ENCODE measurements at regions not wholly inside any gene's neighbourhood (a gene's known extent, or its start where the extent isn't known, plus 50 kb on each side); places are given as distances from the start of the nearest gene placed in this dataset.
"Not testable (repeated sequence)": the region's sequence is repeated elsewhere in the genome, so short reads cannot be mapped to it uniquely, and the experiment has no call there.

DNA sequence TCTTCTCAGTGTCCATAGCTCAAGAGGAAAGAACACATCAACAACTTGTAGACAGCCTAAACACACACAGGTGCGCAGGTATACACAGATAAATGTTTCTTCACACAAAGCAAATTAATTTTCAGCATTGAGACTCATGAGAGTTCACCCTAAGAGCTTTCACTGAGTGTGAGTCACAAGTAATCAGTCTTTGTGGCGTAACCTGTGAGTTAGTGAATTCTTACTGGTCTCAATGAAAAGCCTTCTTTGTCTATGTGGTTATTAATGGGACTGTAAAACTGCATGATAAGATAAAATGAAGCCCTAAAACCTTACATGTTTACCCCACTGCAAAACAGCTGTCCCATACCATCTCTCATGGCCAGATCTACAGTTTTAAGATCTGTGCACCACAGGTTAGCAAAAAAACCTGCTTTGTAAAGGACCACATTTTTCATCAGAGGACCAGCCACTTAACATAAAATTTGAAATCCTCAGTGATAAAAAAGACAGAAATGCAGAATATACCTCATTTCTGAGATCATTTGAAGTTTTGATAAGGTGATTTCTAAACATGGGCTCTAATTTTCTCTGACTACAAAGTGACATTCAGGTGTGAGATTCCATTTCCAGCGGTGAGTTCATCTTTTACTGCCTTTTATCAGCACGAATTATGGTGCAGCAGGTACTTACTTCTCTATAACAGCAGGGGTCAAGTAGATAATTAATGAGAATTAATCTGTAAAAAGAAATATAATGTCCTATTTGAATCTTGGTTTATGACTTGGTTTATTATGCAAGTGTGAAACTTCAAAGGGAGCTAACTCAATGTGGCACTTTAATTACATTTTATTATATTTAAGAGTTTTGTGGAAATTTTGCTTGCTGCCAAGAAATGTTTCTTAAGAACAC, 335.7 kb upstream of the PIK3R1 start:
- TF ChIP-seq Cebpa-rat (IDR thresholded peaks at IDR 0.05) = no peak
- Histone ChIP-seq H3K36me3 (no peaks in the 10 kb centered on the region), H3K4me2 (no peak overlapping the region)

DNA sequence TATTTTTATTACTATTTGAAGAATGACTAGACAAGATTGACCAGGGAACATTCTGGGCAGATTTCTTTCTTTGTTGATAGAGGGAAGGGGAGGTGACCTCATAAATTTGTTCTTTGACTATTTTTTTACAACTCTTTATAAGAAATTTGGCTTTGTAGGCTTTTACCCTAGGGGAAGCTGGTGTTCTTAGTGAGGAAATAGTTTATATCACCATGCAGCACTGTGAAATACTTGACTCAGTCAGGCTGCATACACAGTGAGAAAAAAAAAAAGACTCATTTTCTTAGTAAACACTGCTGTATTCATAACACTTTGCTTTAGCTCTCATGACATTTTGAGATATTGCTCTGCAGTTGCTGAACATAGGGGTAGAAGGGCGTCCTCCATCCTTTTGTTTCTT, 336.6 kb upstream of the PIK3R1 start:
- Histone ChIP-seq H3K9me3 (no peaks in the 10 kb centered on the region), H3K27ac (no peak overlapping the region), H3K9ac (no peak overlapping the region), H3K27me3 (no peaks in the 10 kb centered on the region), H4K20me1 (no peaks in the 10 kb centered on the region), H3K4me2 (no peak overlapping the region), H3K36me3 (no peaks in the 10 kb centered on the region), H3K4me1 (no peaks in the 10 kb centered on the region), H3K4me3 (no peak overlapping the region)
- TF ChIP-seq Cebpa-rat (IDR thresholded peaks at IDR 0.05) = no peak

More for the DNA sequence above, 335.7 kb upstream of the PIK3R1 start:
- Histone ChIP-seq H3K4me1 (no peaks in the 10 kb centered on the region), H3K27ac (no peak overlapping the region), H3K4me3 (no peak overlapping the region), H3K9me3 (no peaks in the 10 kb centered on the region), H3K9ac (no peak overlapping the region), H4K20me1 (no peaks in the 10 kb centered on the region), H3K27me3 (no peaks in the 10 kb centered on the region)

DNA sequence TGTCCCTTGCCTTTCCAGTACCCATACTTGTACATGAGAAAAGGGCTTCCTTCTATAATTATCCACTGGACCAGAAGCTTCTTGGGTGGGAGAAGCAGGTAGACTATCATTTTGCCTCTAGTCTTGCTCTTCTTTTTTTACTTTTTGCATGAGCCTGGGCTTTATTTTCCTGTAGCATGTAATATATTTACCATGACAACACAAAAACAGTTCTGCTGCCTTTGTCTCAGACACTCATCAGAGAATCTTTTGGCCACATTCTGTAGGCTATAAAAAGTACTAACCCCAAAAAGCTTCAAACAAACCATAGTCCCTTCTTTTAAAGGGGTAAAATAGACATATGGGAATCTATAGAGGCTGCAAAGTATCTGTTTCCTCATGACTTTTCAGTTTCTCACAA, 339.2 kb upstream of the PIK3R1 start:
- H3K4me3 ChIP-seq = no peak overlapping the region
- no peak overlapping the region for H3K9ac ChIP-seq
- no peak for TF ChIP-seq Cebpa-rat (IDR thresholded peaks at IDR 0.05)
- H3K27ac ChIP-seq = no peak overlapping the region
- H4K20me1 ChIP-seq = no peaks in the 10 kb centered on the region
- no peaks in the 10 kb centered on the region for H3K36me3 ChIP-seq
- no peaks in the 10 kb centered on the region for H3K9me3 ChIP-seq
- no peak overlapping the region for H3K4me2 ChIP-seq
- H3K27me3 ChIP-seq = no peaks in the 10 kb centered on the region
- no peaks in the 10 kb centered on the region for H3K4me1 ChIP-seq

DNA sequence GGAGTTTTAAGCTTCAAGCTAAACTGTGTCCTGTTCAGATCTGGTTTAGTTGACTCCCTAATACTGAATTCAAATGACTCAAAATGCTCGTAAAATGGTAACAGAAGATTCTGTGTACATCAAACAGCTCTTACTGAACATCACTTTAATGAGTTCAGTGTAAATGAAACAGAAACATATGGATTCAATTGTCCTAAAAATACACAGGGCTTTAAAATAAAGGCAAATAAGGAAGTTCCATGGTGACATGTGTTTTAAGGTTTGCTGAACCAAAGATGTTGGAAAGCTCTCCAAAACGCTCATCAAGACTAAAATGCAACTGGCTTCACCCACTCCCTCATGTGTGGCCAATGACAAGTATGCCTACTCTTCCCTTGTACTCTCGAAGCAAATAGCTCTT, 340.0 kb upstream of the PIK3R1 start:
- no peak overlapping the region for H3K27ac ChIP-seq
- no peak overlapping the region for H3K4me2 ChIP-seq
- no peak overlapping the region for H3K9ac ChIP-seq

DNA sequence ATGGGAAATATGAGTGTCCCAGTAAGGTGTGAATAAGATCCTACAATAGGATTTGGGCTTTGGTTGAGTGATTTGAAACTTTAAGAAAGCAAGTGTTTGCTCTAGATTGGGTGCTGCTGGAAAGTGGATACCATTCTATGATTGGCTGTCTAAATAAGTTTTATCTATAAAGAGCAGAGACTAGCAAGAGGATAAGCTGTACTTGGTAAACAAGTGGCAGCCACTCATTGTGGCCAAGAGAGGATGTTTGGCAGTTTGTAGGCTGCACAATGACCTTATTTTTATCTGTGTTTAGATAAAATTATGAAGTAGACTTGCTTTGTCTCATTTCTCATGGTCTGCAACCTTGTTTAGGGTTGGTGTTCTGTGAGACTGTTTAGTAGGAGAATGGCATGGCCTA, 341.6 kb upstream of the PIK3R1 start:
- Histone ChIP-seq H3K27ac (no peak overlapping the region), H3K36me3 (no peaks in the 10 kb centered on the region), H3K27me3 (no peaks in the 10 kb centered on the region), H4K20me1 (no peaks in the 10 kb centered on the region), H3K4me3 (no peak overlapping the region), H3K4me1 (no peaks in the 10 kb centered on the region), H3K9ac (no peak overlapping the region), H3K9me3 (no peaks in the 10 kb centered on the region), H3K4me2 (no peak overlapping the region)
- TF ChIP-seq Cebpa-rat (IDR thresholded peaks at IDR 0.05) = no peak

More for the DNA sequence above, 340.0 kb upstream of the PIK3R1 start:
- no peak for TF ChIP-seq Cebpa-rat (IDR thresholded peaks at IDR 0.05)
- no peaks in the 10 kb centered on the region for H3K4me1 ChIP-seq
- no peaks in the 10 kb centered on the region for H3K36me3 ChIP-seq
- no peaks in the 10 kb centered on the region for H4K20me1 ChIP-seq
- no peaks in the 10 kb centered on the region for H3K27me3 ChIP-seq
- no peak overlapping the region for H3K4me3 ChIP-seq
- H3K9me3 ChIP-seq = no peaks in the 10 kb centered on the region

DNA sequence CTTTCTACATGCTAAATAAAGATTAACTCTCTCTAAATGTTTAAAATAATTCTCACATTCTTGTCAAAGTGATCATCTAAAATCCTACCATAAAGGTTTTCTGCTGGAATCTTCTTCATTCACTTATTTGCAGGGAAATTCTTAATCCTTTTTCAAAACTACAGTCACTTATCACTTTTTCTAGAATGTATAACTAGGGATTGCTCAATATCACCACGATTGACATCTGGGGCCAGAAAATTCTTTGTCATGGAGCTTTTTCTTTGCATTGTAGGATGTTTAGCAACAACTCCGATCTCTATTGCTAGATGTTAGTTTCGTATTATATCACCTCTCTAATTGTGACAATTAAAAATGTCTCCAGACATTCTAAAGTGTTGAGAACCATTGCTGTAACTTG, 344.9 kb upstream of the PIK3R1 start:
- no peak overlapping the region for H3K27ac ChIP-seq
- no peaks in the 10 kb centered on the region for H4K20me1 ChIP-seq
- H3K27me3 ChIP-seq = no peaks in the 10 kb centered on the region
- H3K36me3 ChIP-seq = no peaks in the 10 kb centered on the region
- no peak overlapping the region for H3K4me3 ChIP-seq
- no peak overlapping the region for H3K4me2 ChIP-seq
- no peak overlapping the region for H3K9ac ChIP-seq
- H3K9me3 ChIP-seq = no peaks in the 10 kb centered on the region
- H3K4me1 ChIP-seq = no peaks in the 10 kb centered on the region
- TF ChIP-seq Cebpa-rat (IDR thresholded peaks at IDR 0.05) = no peak

DNA sequence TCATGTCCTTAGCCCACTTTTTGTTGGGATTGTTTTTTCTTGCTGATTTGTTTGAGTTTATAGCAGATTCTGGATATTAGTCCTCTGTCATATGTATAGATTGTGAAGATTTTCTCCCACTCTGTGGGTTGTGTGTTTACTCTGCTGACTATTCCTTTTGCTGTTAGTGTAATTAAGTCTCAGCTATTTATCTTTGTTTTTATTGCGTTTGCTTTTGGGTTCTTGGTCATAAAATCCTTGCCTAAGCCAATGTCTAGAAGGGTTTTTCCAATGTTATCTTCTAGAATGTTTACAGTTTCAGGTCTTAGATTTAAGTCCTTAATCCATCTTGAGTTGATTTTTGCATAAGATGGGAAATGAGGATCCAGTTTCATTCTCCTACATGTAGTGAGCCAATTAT, 351.2 kb upstream of the PIK3R1 start:
- H3K9ac ChIP-seq, H4K20me1 ChIP-seq, H3K4me3 ChIP-seq, H3K9me3 ChIP-seq, H3K4me2 ChIP-seq, H3K27ac ChIP-seq, H3K4me1 ChIP-seq, H3K27me3 ChIP-seq, H3K36me3 ChIP-seq: not testable (repeated sequence)

DNA sequence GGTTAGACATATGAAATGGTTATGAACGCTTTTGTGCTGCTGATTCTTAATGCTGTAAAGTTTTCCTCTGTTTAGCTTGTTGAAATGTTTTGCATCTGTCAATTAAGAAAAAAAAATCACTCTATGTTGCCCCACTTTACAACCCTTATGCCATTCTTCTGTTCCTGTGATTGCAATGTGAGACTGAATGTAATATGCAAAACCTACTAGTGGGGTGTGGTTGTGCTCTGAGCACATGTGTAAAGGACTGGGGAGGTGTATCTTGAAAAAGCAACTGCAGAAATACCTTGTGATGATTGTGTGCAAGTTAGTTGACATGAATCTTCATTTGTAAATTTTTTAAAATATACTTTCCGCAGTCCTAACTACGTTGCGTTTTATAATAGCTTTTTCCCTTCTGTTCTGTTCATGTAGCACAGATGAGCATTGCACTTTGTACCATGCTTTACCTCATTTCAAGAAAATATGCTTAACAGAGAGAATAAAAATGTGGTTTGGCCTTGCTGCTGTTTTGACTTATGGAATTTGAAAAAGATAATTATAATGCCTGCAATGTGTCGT, 357.0 kb upstream of the PIK3R1 start:
- Histone ChIP-seq H3K27me3 (no peaks in the 10 kb centered on the region), H3K9ac (no peak overlapping the region), H3K4me1 (no peaks in the 10 kb centered on the region), H3K9me3 (peaks cover 3% of the 10 kb centered on the region), H3K27ac (no peak overlapping the region), H4K20me1 (no peaks in the 10 kb centered on the region), H3K36me3 (no peaks in the 10 kb centered on the region), H3K4me3 (no peak overlapping the region), H3K4me2 (no peak overlapping the region)
- TF ChIP-seq Cebpa-rat (IDR thresholded peaks at IDR 0.05) = no peak

DNA sequence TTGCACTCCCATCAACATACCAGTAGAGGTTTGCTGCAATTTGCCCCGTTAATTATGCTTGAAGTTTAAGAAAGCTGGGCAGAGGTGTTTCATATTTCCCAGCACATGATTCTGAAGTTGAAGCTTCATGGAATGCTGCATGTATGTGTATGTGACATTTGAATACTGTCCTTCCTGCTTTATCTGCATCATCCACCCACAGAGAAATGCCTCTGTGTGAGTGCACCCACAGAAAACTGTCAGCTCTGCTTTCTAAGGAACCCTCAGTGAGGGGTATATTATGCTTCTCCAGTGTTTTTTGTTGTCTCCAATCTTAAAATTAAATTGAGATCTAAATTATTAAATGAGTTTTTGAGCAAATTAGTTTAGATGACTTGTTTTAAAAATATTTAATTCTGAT, 358.1 kb upstream of the PIK3R1 start:
- Histone ChIP-seq H3K4me1 (no peaks in the 10 kb centered on the region), H3K4me3 (no peak overlapping the region), H3K4me2 (no peak overlapping the region), H3K27ac (no peak overlapping the region), H3K27me3 (no peaks in the 10 kb centered on the region), H3K36me3 (no peaks in the 10 kb centered on the region), H3K9me3 (peaks cover 4% of the 10 kb centered on the region), H4K20me1 (no peaks in the 10 kb centered on the region), H3K9ac (no peak overlapping the region)
- TF ChIP-seq Cebpa-rat (IDR thresholded peaks at IDR 0.05) = no peak

DNA sequence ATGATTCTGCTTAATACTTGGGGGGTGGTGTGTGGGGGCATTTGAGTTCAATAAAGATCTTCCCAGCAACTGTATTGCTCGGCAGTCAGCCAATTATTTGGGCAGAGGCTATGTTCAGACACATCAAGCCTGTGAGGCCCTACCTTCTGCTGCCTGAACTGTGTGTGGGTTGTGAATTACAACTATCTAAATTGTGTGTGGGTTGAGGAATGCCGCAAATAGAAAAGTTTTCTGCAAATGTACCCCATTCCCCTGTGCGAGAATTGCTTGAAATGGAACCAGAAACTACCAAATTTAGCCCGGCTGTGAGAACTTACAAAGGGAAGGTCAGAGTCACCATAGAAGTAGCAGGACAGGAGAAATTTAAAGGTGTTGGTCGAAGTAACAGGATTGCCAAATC, 360.0 kb upstream of the PIK3R1 start:
- Histone ChIP-seq H3K27ac (no peak overlapping the region), H3K9ac (no peak overlapping the region), H3K36me3 (no peaks in the 10 kb centered on the region), H4K20me1 (no peaks in the 10 kb centered on the region), H3K27me3 (no peaks in the 10 kb centered on the region), H3K4me3 (no peak overlapping the region), H3K4me1 (no peaks in the 10 kb centered on the region), H3K9me3 (peaks cover 4% of the 10 kb centered on the region), H3K4me2 (no peak overlapping the region)
- no peak for TF ChIP-seq Cebpa-rat (IDR thresholded peaks at IDR 0.05)

DNA sequence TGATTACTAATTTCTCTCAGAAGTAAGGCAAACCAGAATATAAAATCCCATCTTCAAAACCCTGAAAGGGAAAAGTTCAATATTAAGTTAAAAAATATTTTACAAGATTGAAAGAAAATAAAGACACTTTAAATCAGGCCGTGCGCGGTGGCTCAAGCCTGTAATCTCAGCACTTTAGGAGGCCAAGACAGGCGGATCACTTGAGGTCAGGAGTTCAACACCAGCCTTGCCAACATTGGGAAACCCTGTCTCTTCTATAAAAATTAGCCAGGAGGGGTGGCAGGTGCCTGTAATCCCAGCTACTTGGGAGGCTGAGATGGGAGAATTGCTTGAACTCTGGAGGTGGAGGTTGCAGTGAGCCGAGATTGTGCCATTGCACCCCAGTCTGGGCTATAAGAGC, 364.6 kb upstream of the PIK3R1 start:
- H3K36me3 ChIP-seq, H3K27me3 ChIP-seq, H3K27ac ChIP-seq, H4K20me1 ChIP-seq, H3K4me2 ChIP-seq, H3K4me1 ChIP-seq, H3K4me3 ChIP-seq, H3K9me3 ChIP-seq, H3K9ac ChIP-seq: not testable (repeated sequence)

Data from BLaER1 (cell line).